H1 (cell line): ENCODE measurements at regions not wholly inside any gene's neighbourhood (a gene's known extent, or its start where the extent isn't known, plus 50 kb on each side); places are given as distances from the start of the nearest gene placed in this dataset.

Experiments
- EP300 ChIP-seq, 2 experiments: IDR thresholded peaks; 1 replicate in 1 of 2; 2 replicates in 1 of 2; pipeline ENCODE4 v1.6.1; 2011 to 2012; ENCODE audit warnings: low read depth in 2 of 2, low read length in 2 of 2, mild to moderate bottlenecking in 2 of 2, borderline replicate concordance in 1 of 2, inconsistent platforms in 1 of 2, moderate library complexity in 1 of 2
- JUN ChIP-seq: IDR thresholded peaks from 2 replicates; pipeline ENCODE4 v1.6.1; 2011; ENCODE audit warnings: low read depth, mild to moderate bottlenecking, improper control_type of control experiment, low read length
- SAP30 ChIP-seq: fragments of 300-600 bp; sonication (generic); IDR thresholded peaks from 2 replicates; pipeline ENCODE4 v1.7.1; 2012; ENCODE audit warnings: low read length, moderate library complexity, mild to moderate bottlenecking, inconsistent platforms; ENCODE audit not compliant: insufficient read depth, insufficient replicate concordance
- SIN3A ChIP-seq, 2 experiments: IDR thresholded peaks in 1 of 2; conservative IDR thresholded peaks in 1 of 2; 2 replicates each; pipeline ENCODE4 v1.6.1; 2011 to 2012; ENCODE audit warnings: low read length in 2 of 2, improper control_type of control experiment in 1 of 2, low read depth in 1 of 2, mild to moderate bottlenecking in 1 of 2

DNA sequence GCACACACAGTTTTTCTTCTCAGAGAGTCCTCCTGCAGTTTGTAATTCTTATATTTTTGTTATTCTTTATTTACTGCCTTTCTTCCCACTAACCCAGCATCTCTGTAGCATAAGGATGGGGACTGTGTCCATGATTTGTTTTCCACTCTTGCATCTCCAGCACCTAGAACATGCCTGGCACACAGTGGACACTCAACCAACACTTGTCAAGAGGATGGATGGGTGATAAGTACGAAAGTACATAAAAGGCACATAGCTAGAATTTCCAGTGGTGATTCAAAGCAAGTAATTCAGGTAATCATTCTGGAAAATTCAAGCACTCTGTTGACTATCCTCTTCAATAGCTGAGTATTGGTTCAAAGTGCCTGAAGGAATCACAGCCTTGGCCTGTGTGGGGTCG lies 60.2 kb upstream of the TRIO start (continued):
- TF ChIP-seq SIN3A (conservative IDR thresholded peaks at IDR 0.05 in 1 of 2, IDR thresholded peaks at IDR 0.05 in 1 of 2; ENCODE audit: low read depth in 1 of 2, low read length in 2 of 2): no peak
- no peak for TF ChIP-seq JUN
- no peak for TF ChIP-seq EP300 (IDR thresholded peaks at IDR 0.05; ENCODE audit: borderline replicate concordance in 1 of 2, low read depth in 2 of 2, low read length in 2 of 2)
- TF ChIP-seq SAP30: no peak
